Liver (tissue), 3 donors: ENCODE measurements at regions not wholly inside any gene's neighbourhood (a gene's known extent, or its start where the extent isn't known, plus 50 kb on each side); places are given as distances from the start of the nearest gene placed in this dataset.

ENCODE experiments used
- SP1 ChIP-seq: IDR thresholded peaks from 2 replicates; pipeline ENCODE4 v1.6.1; 2018; ENCODE audit warnings: antibody characterized with exemption, mild to moderate bottlenecking
- TF ChIP-seq, protein P1 (sequence below): fragments of 150-350 bp; IDR thresholded peaks from 2 replicates; pipeline ENCODE4 v1.5.1; 2017; ENCODE audit warnings: improper control_type of control experiment, low read depth, low read length; ENCODE audit not compliant: missing input control
- donor health status: healthy.
- donor health status: healthy.

DNA sequence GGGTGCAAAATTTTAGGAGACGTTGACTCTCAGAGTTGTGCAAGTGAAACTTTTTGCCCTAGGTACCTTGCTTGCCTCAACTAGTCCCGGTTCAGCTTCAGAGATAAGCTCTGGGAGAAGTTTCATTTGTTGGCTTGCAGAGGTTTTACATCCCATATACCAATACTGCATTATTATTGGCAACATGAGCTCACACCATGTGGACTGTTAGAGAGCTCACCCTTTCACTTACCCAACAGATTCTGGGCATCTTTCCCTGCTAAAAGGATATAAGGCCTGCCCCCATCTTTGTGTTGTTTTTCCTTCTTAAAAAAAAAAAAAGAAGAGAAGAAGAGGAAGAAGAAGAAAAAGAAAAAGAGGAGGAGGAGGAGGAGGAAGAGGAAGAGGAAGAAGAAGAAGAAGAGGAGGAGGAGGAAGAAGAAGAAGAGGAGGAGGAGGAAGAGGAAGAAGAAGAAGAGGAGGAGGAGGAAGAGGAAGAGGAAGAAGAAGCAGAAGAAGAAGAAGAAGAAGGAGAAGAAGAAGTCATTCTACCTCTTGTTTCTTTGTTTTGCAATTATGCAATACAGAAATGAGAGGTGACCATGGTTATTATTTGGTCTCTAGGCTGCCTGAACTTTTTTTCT is 292.6 kb upstream of the IRX3 start:
- TF ChIP-seq, protein P1, sequence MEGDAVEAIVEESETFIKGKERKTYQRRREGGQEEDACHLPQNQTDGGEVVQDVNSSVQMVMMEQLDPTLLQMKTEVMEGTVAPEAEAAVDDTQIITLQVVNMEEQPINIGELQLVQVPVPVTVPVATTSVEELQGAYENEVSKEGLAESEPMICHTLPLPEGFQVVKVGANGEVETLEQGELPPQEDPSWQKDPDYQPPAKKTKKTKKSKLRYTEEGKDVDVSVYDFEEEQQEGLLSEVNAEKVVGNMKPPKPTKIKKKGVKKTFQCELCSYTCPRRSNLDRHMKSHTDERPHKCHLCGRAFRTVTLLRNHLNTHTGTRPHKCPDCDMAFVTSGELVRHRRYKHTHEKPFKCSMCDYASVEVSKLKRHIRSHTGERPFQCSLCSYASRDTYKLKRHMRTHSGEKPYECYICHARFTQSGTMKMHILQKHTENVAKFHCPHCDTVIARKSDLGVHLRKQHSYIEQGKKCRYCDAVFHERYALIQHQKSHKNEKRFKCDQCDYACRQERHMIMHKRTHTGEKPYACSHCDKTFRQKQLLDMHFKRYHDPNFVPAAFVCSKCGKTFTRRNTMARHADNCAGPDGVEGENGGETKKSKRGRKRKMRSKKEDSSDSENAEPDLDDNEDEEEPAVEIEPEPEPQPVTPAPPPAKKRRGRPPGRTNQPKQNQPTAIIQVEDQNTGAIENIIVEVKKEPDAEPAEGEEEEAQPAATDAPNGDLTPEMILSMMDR, result no peak
- TF ChIP-seq SP1, result no peak
